Transverse colon (tissue), 4 donors: ENCODE measurements at regions not wholly inside any gene's neighbourhood (a gene's known extent, or its start where the extent isn't known, plus 50 kb on each side); places are given as distances from the start of the nearest gene placed in this dataset.

Experiments used
- DNase-seq: peaks from one replicate; pipeline ENCODE4 v3.0.0-alpha.2; 2019
- H3K27ac ChIP-seq, 4 donors: fragments of 200-600 bp; sonication (generic); 2 replicates each; pipeline ENCODE4 v1.5.1; 2016 to 2018; ENCODE audit warnings: inconsistent platforms in 4 of 4
- H3K27me3 ChIP-seq: fragments of 200-600 bp; sonication (generic); 2 replicates; pipeline ENCODE4 v1.5.1; 2017; ENCODE audit warnings: inconsistent platforms
- H3K36me3 ChIP-seq, 4 donors: fragments of 200-600 bp; sonication (generic); 2 replicates each; pipeline ENCODE4 v1.5.1; 2017 to 2019; ENCODE audit warnings: inconsistent platforms in 4 of 4
- H3K4me1 ChIP-seq, 4 donors: fragments of 200-600 bp; sonication (generic); 2 replicates each; pipeline ENCODE4 v1.5.1; 2017 to 2020; ENCODE audit warnings: inconsistent platforms in 4 of 4
- H3K4me3 ChIP-seq, 4 donors: fragments of 200-600 bp; sonication (generic); 1 replicate in 1 of 4; 2 replicates in 3 of 4; pipeline versions ENCODE4 v1.5.1 to v1.6.1; 2017 to 2019; ENCODE audit warnings: inconsistent platforms in 4 of 4
- H3K9me3 ChIP-seq, 2 donors: fragments of 200-600 bp; sonication (generic); 2 replicates each; pipeline ENCODE4 v1.5.1; 2017 to 2019; ENCODE audit warnings: inconsistent platforms in 2 of 2
- CTCF ChIP-seq, 5 experiments: fragments of 200-600 bp in 3 of 5; fragments of 450-650 bp in 2 of 5; sonication (generic) in 3 of 5; IDR thresholded peaks; 1 replicate in 2 of 5; 2 replicates in 3 of 5; pipeline ENCODE4 v1.5.1; 2016 to 2017; ENCODE audit warnings: antibody characterized with exemption in 5 of 5, inconsistent platforms in 3 of 5, mild to moderate bottlenecking in 2 of 5, moderate library complexity in 1 of 5
- EP300 ChIP-seq: sonication (generic); formaldehyde crosslinking; IDR thresholded peaks from one replicate; pipeline ENCODE4 v1.6.1; 2017; ENCODE audit warnings: antibody characterized with exemption, low read depth
- POLR2A ChIP-seq: fragments of 450-650 bp; IDR thresholded peaks from one replicate; pipeline ENCODE4 v1.6.1; 2016; ENCODE audit warnings: antibody characterized with exemption, mild to moderate bottlenecking, moderate library complexity
- POLR2AphosphoS5 ChIP-seq, 3 donors: sonication (generic); formaldehyde crosslinking; IDR thresholded peaks; one replicate each; pipeline ENCODE4 v1.6.1; 2016; ENCODE audit warnings: antibody characterized with exemption in 3 of 3
- WGBS, 2 donors: methylation state at CpG; one replicate each; pipeline ENCODE4 v1.1.5; 2018; ENCODE audit warnings: low coverage in 1 of 2; 5-methylcytosine and 5-hydroxymethylcytosine counted together
- in situ Hi-C, 4 donors: fragments of 200-750 bp; cut with MboI; loops; one replicate each; pipeline versions ENCODE4 v1.15.0 to v1.15.1; 2017; ENCODE audit warnings: low sequenced_read_pairs in 3 of 4, low pct_ligation_motif_present in 1 of 4, low pct_unique_long_range_greater_than_20kb in 1 of 4
- intact Hi-C: fragments of 100-400 bp; cut with DNase I; formaldehyde crosslinking; loops from one replicate; pipeline ENCODE4 v1.15.1; 2023; ENCODE audit warnings: low total_unique reads

GRCh38 chr1:23636009-23636408, 55.6 kb upstream of the RPL11 start:
- Histone ChIP-seq H3K36me3 (no peaks in the 10 kb centered on the region), H3K4me3 (no peak overlapping the region), H3K4me1 (peaks cover 0 to 11% (median 8%) of the 10 kb centered on the region in 4 donors), H3K9me3 (no peaks in the 10 kb centered on the region), H3K27me3 (no peaks in the 10 kb centered on the region), H3K27ac (no peak overlapping the region)
- in situ Hi-C loops (loop anchor here (5.0 kb wide), 2 partner anchors 89 to 94 kb away; no protein-coding TSS in a partner anchor), intact Hi-C loops (loop anchor here (2.0 kb wide), 1 partner anchor 91 kb away; no protein-coding TSS in a partner anchor)
- TF ChIP-seq POLR2A (no peak), EP300 (no peak), POLR2AphosphoS5 (IDR thresholded peaks at IDR 0.05) (no peak), CTCF (IDR thresholded peaks at IDR 0.05) (no peak)
- no peak for DNase-seq
- WGBS, 2 donors: 92 to 100% methylated on average over 2 to 7 of the region's 7 CpGs

DNA sequence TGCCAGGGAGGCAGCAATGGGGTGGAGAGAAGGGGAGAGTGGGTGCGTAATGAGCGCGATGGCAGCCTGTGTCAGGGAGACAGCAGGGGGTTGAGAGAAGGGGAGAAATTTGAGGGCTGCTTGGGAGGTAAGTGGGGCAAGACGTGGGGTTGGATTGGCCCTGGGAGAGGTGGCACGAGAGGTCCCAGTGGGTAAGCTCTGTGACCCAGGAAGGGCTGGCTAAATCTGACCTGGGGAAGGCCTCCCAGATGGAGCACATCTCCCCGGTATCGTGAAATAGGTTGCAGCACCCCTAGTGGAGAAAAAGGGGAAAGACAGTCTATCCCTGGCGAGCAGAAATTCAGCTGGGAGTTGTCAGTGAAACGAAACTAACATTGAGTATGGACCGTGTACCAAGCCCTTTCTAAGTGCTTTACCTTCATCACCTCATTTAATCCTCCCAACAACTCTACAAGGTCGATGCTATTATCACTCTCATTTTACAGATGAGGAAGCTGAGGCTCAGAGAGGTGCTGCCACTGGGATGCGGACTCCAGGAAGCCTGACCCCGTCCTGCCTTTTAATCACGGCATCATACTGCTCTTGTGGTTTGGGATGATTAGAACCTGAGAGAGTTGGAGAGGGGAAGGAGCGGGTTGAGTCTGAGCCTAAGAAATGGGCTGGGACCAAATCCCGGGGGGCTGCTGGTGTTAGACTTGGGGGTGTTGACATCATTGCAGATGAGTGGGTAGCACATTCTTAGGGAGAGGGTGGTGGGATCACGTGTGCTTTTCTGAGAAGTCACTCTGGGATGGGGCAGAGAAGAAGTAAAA, 56.6 kb upstream of the RPL11 start:
- Histone ChIP-seq H3K27ac (peak overlapping the region; percentile 68 to 73 (median 70)), H3K36me3 (no peaks in the 10 kb centered on the region), H3K4me3 (peak overlapping the region in 3 of 4 donors; percentile 22 to 41 (median 24)), H3K27me3 (no peaks in the 10 kb centered on the region), H3K9me3 (no peaks in the 10 kb centered on the region), H3K4me1 (peaks cover 0 to 11% (median 8%) of the 10 kb centered on the region in 4 donors)
- TF ChIP-seq POLR2A (no peak), CTCF (IDR thresholded peaks at IDR 0.05) (peak; percentile 87 to 95 (median 92)), EP300 (no peak), POLR2AphosphoS5 (IDR thresholded peaks at IDR 0.05) (peak in 1 of 3 donors; percentile 16)
- 6 to 29% methylated on average over 8 to 17 of the region's 17 CpGs for WGBS, 2 donors
- intact Hi-C loops: no loop called here
- in situ Hi-C loops: loop anchor here (5.0 kb wide), 2 partner anchors 88 to 93 kb away; no protein-coding TSS in a partner anchor
- peak; percentile 69 for DNase-seq

GRCh38 chr1:23634518-23634839, 57.1 kb upstream of the RPL11 start:
- H3K4me1 ChIP-seq: peaks cover 0 to 11% (median 8%) of the 10 kb centered on the region in 4 donors
- H3K27me3 ChIP-seq: no peaks in the 10 kb centered on the region
- no peak for DNase-seq
- no peaks in the 10 kb centered on the region for H3K9me3 ChIP-seq
- intact Hi-C loops: no loop called here
- 75% methylated on average over 2 of the region's 2 CpGs; no CpG with 5 or more reads in 1 of the 2 donors for WGBS, 2 donors
- no peaks in the 10 kb centered on the region for H3K36me3 ChIP-seq
- H3K27ac ChIP-seq: peak overlapping the region; percentile 68 to 73 (median 70)
- TF ChIP-seq EP300 (no peak), CTCF (IDR thresholded peaks at IDR 0.05) (no peak), POLR2AphosphoS5 (IDR thresholded peaks at IDR 0.05) (no peak), POLR2A (no peak)
- no peak overlapping the region for H3K4me3 ChIP-seq
- in situ Hi-C loops: no loop called here

DNA sequence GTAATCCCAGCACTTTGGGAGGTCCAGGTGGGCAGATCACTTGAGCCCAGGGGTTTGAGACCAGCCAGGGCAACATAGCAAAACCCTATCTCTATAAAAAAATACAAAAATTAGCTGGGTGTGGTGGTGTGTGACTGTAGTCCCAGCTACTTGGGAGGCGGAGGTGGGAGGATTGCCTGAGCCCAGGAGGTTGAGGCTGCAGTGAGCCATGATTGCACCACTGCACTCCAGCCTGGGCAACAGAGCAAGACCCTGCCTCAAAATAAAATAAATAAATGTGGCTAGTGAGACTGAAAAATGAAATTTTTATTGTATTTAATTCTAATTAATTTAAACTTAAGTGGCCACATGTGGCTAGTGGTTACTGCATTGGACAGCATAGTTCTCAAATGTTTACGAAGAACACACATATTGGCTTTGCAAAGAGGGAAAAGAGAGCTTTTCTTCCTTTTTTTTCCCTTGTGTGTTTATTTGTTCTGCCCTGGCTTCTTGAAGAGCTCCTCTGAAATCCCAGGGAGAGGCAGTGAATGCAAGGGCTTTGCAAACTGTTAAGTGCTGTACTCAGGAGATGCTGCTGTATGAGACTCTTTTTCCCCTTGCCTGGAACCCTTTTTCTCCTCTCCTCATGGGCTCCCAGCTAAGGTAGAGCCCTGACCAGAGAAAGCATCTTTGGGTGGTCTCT, 59.0 kb upstream of the RPL11 start:
- TF ChIP-seq EP300 (no peak), CTCF (IDR thresholded peaks at IDR 0.05) (no peak), POLR2AphosphoS5 (IDR thresholded peaks at IDR 0.05) (no peak), POLR2A (no peak)
- Histone ChIP-seq H3K27ac (no peak overlapping the region), H3K4me3 (no peak overlapping the region), H3K4me1 (peaks cover 0 to 11% (median 8%) of the 10 kb centered on the region in 4 donors), H3K36me3 (no peaks in the 10 kb centered on the region), H3K27me3 (no peaks in the 10 kb centered on the region), H3K9me3 (no peaks in the 10 kb centered on the region)
- no peak for DNase-seq
- in situ Hi-C loops (no loop called here), intact Hi-C loops (no loop called here)
- 90 to 100% methylated on average over 2 of the region's 2 CpGs for WGBS, 2 donors
